Erythroblast (primary cell): ENCODE measurements at regions not wholly inside any gene's neighbourhood (a gene's known extent, or its start where the extent isn't known, plus 50 kb on each side); places are given as distances from the start of the nearest gene placed in this dataset.

Experiments used
- GATA1 ChIP-seq: IDR thresholded peaks from 2 replicates; pipeline ENCODE4 v1.6.1; 2011; ENCODE audit warnings: low read depth, mild to moderate bottlenecking, control low read depth, low read length, moderate library complexity
- POLR2A ChIP-seq: IDR thresholded peaks from 2 replicates; pipeline ENCODE4 v1.6.1; 2011; ENCODE audit warnings: mild to moderate bottlenecking, low read length

DNA sequence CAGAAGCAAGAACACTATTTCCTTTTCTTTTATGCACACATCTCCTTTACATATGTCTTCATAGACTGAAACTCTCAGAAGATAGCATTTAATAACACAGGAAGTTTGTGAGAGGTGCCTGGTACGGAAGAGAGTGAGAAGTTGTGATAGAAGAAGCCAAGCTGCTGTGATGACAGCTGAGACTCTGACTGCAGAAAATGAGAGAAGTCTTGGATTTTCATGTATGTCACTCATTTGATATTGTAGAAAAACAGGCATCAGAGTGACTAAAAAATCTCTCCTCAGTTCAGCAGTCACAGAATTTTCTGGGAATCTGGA, 154.9 kb upstream of the BMP2 start:
- TF ChIP-seq POLR2A: no peak
- no peak for TF ChIP-seq GATA1
